Spinal cord (tissue), 9 donors: ENCODE measurements at regions not wholly inside any gene's neighbourhood (a gene's known extent, or its start where the extent isn't known, plus 50 kb on each side); places are given as distances from the start of the nearest gene placed in this dataset.

Experiments used
- DNase-seq, 6 donors: peaks; one replicate each; pipeline versions ENCODE4 v3.0.0 to v3.0.0-alpha.2; 2013 to 2015; ENCODE audit warnings: low spot score in 6 of 6, low read depth in 4 of 6
- H3K27ac ChIP-seq: one replicate; pipeline ENCODE4 v1.5.1; 2013; ENCODE audit warnings: low read depth, low read length, control low read depth
- H3K27me3 ChIP-seq: one replicate; pipeline ENCODE4 v1.6.1; 2013; ENCODE audit warnings: low read length; ENCODE audit not compliant: control insufficient read depth, insufficient read depth
- H3K36me3 ChIP-seq: one replicate; pipeline ENCODE4 v1.6.1; 2013; ENCODE audit warnings: low read length; ENCODE audit not compliant: control insufficient read depth, insufficient read depth
- H3K4me1 ChIP-seq: one replicate; pipeline ENCODE4 v1.6.1; 2013; ENCODE audit warnings: low read length; ENCODE audit not compliant: control insufficient read depth, insufficient read depth
- H3K4me3 ChIP-seq: one replicate; pipeline ENCODE4 v1.5.1; 2013; ENCODE audit warnings: low read depth, low read length, control low read depth
- H3K9me3 ChIP-seq: one replicate; pipeline ENCODE4 v1.6.1; 2013; ENCODE audit warnings: low read length; ENCODE audit not compliant: control insufficient read depth, insufficient read depth
- WGBS: methylation state at CpG from one replicate; pipeline ENCODE4 v1.1.5; 2013; ENCODE audit warnings: missing lambda C conversion rate; ENCODE audit not compliant: insufficient coverage; 5-methylcytosine and 5-hydroxymethylcytosine counted together
- donor health status: healthy.

DNA sequence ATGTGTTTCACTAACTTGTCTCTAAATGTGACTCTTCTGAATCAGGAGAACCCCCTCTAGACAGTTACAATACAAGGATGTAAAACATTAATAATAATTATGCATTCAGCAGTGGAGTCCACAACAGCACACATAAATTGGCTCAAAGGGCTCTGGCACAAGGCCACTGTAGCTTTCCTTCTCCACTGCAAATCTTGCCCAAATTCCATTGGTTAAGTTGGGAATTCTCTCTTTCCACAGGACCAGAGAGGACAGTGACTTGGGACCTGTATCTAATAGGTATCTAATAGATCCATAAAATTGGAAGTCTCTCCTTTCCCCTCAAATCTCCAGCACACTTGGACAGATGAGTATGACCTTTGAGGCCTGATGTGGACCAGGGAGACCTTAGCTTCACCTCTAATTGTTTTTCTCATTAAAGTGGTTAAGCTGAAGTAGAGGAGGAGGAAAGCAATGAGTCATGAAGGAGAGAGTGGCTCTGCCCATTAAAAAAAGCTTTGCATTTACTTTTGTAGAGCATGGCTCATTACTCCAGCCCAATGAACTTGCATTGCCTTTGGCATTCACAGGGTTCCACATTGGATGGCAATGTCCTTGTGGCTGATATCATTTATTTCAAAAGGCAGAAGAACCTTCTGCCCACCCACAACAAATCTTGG, 72.3 kb upstream of the SH3RF1 start:
- Histone ChIP-seq H3K4me3 (no peak overlapping the region), H3K9me3 (no peaks in the 10 kb centered on the region), H3K27ac (no peak overlapping the region), H3K36me3 (no peaks in the 10 kb centered on the region), H3K4me1 (peaks cover 3% of the 10 kb centered on the region), H3K27me3 (no peaks in the 10 kb centered on the region)
- no peak for DNase-seq

DNA sequence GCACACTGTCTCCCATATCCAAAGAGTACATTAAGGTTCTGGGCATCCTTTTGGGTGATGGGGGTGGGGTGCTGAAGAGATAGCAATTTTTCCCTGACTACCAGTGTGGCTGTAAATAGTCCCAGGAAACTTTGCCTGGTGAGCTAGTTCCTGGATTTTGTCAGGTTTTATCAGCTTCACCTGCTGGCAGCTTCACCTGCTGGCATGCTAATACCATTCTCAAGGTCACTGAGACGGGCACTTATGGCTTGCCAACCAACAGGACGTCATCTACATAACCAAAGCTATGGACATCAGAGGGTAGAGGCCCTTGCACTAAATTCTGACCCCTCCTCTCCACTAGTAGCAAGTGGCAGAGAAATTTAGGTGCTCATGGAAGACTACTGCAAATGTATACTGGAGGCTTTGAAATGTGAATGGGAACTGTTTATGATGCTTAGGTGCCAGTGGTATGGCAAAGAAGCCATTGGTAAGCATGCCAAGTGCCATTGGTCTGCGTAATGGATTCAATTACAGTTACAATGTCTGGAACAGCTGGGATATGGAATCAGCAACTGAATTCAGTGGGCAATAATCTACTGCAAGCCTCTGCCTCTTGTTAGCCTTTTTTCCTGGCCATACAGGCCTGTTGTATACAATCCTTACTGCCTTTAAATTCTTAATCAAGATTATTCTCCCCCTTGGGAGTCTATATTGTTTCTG, 71.6 kb upstream of the SH3RF1 start:
- Histone ChIP-seq H3K9me3 (no peaks in the 10 kb centered on the region), H3K4me3 (no peak overlapping the region), H3K4me1 (peaks cover 3% of the 10 kb centered on the region), H3K27me3 (no peaks in the 10 kb centered on the region), H3K27ac (no peak overlapping the region), H3K36me3 (no peaks in the 10 kb centered on the region)
- DNase-seq = peak in 1 of 6 donors; percentile 31
- WGBS = 88% methylated on average over 1 of the region's 3 CpGs

DNA sequence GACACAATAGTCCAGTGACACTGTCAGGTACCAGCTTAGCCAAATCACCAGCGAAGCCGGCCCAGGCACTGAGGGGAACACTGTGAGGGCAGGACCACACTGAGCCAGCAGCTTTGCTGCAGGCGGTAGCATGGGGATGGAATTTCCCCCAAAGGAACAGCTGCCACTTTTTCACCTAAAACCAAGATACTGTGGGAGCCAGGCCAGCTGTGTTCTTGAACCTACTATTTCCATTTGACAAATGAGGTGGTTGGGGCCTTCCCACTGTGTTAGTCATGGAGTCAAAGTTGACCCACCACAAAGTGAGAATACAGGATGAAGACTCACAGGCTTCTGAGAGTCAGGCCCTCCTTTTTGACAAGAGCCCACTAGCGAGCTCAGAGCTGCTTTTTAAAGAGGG, 70.7 kb upstream of the SH3RF1 start:
- Histone ChIP-seq H3K9me3 (no peaks in the 10 kb centered on the region), H3K27me3 (no peaks in the 10 kb centered on the region), H3K4me3 (no peak overlapping the region), H3K4me1 (peaks cover 3% of the 10 kb centered on the region), H3K36me3 (no peaks in the 10 kb centered on the region), H3K27ac (no peak overlapping the region)
- DNase-seq = no peak
- 81% methylated on average over 3 of the region's 4 CpGs for WGBS

DNA sequence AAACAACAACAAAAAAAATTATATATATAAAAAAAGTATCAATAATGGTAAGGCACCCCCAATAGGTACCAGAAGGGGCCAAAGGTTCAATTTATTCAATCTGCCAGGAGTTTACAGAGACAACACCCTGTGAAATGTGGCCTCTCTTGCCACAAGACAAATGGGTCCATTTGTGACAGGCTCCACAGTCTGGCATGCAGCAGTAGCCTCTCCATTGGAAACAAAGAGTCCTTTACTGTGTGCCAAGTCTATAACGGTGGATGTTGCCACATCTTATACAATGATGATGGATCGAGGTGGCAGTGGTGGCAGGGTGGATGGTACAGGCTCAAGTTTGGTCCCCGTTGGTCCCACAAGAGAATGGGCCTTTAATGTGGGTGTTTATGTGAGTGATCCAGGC, 70.1 kb upstream of the SH3RF1 start:
- Histone ChIP-seq H3K27ac (no peak overlapping the region), H3K36me3 (no peaks in the 10 kb centered on the region), H3K9me3 (no peaks in the 10 kb centered on the region), H3K4me3 (no peak overlapping the region), H3K4me1 (peaks cover 3% of the 10 kb centered on the region), H3K27me3 (no peaks in the 10 kb centered on the region)
- WGBS = 51% methylated on average over 3 of the region's 3 CpGs
- DNase-seq = no peak

DNA sequence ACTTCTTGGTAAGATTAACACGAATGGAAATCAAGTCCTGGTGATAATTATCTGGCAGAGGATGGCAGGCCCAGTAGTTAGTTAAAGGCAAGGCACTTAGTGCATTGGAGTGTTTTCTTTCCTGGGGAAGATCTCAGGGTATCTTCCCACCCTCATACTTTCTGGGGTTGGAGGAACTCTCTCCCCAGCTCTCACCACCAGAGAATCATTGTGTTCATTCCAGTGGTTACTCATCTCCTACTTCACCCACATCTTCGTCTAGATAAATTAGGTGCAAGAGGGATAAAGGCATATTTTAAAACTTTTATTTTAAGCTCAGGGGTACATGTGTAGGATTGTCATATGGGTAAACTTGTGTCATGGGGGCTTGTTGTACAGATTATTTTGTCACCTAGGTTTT, 67.5 kb upstream of the SH3RF1 start:
- no peaks in the 10 kb centered on the region for H3K36me3 ChIP-seq
- no peak overlapping the region for H3K27ac ChIP-seq
- DNase-seq = no peak
- no peak overlapping the region for H3K4me3 ChIP-seq
- no peaks in the 10 kb centered on the region for H3K9me3 ChIP-seq
- H3K4me1 ChIP-seq = no peaks in the 10 kb centered on the region
- no CpG with 5 or more reads among the region's 2 CpGs for WGBS
- H3K27me3 ChIP-seq = no peaks in the 10 kb centered on the region

DNA sequence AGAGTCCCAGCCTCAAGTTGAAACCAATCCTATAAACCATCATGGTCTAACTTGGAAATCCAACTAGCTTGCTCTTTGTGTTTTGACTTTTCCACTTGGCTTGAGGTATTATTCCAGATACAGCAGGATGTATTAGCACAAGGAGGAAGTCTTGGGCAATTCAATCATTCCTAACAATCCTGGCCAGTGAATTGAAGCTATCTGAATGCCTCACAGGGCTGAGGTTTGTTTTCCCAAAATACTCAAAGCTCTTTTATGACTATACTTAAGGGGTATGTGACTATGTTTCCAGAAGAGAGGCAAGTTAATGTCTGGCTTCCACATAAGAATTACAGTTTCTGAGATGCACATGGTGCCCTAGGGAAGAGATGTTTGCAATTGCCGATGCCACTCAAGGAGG, 66.8 kb upstream of the SH3RF1 start:
- H3K9me3 ChIP-seq = no peaks in the 10 kb centered on the region
- H3K4me1 ChIP-seq = no peaks in the 10 kb centered on the region
- no peaks in the 10 kb centered on the region for H3K27me3 ChIP-seq
- H3K4me3 ChIP-seq = no peak overlapping the region
- no peaks in the 10 kb centered on the region for H3K36me3 ChIP-seq
- WGBS = 100% methylated on average over 1 of the region's 1 CpG
- DNase-seq = no peak
- H3K27ac ChIP-seq = no peak overlapping the region

DNA sequence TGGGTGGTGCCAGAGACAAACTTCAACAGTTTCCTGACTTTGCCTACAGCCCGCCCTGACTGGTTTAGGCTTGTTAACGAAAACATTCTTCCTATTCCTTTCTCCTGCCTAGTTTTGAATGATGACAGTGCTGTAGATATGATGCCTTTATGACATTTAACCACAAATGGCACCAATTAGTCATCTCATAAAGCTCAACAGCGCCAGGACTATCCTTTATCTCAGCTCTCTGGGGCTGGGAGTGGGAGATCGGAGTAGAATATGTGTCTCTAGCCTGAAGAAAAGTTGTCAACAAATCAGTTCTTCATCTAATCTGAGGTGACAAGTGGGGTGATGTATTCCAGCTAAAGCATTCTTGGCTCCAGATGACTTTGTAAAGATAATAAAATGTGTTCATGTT, 64.6 kb upstream of the SH3RF1 start:
- Histone ChIP-seq H3K36me3 (no peaks in the 10 kb centered on the region), H3K4me1 (no peaks in the 10 kb centered on the region), H3K9me3 (no peaks in the 10 kb centered on the region), H3K4me3 (no peak overlapping the region), H3K27me3 (no peaks in the 10 kb centered on the region), H3K27ac (no peak overlapping the region)
- WGBS = no CpG with 5 or more reads among the region's 4 CpGs
- DNase-seq = peak in 1 of 6 donors; percentile 10

DNA sequence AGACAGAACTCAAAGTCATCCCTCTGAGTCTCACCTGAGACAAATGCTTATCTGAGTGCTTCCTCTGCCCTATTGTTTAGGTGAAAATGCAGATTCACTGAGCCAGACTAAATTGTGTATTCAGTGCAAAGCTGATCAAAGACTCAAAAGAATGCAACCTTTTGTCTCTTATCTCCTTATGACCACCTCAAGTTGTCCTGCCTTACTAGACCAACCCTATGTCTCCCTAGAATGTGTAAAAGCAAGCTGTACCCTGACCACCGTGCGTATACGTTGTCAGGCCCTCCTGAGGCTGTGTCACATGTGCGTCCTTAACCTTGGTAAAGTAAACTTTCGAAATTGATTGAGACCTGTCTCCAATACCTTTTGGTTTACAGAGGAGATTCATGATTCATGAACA, 63.6 kb upstream of the SH3RF1 start:
- WGBS = 69% methylated on average over 4 of the region's 5 CpGs
- Histone ChIP-seq H3K4me1 (no peaks in the 10 kb centered on the region), H3K27me3 (no peaks in the 10 kb centered on the region), H3K27ac (no peak overlapping the region), H3K36me3 (no peaks in the 10 kb centered on the region), H3K9me3 (no peaks in the 10 kb centered on the region), H3K4me3 (no peak overlapping the region)
- no peak for DNase-seq

DNA sequence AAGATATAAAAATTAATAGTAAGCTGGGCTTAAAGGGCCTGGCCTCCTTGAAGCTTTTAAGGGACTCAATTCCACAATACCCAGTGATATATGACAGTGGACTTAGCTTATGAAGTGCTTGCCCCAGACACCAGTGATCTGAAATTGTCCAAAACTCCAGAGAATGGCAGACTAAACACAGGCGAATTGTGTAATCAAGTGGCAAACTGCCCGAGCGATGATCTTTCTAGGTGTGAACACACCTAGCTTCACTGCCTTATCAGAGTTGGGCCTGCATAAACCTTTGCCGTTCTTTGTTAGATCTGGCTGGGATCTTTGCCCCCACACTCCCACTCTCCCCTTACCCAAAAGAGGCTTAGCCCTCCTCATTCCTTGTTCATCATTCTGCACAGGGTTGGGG, 62.5 kb upstream of the SH3RF1 start:
- Histone ChIP-seq H3K4me3 (no peak overlapping the region), H3K27me3 (no peaks in the 10 kb centered on the region), H3K36me3 (no peaks in the 10 kb centered on the region), H3K27ac (no peak overlapping the region), H3K4me1 (no peaks in the 10 kb centered on the region), H3K9me3 (no peaks in the 10 kb centered on the region)
- DNase-seq = no peak
- WGBS = 96% methylated on average over 4 of the region's 4 CpGs

DNA sequence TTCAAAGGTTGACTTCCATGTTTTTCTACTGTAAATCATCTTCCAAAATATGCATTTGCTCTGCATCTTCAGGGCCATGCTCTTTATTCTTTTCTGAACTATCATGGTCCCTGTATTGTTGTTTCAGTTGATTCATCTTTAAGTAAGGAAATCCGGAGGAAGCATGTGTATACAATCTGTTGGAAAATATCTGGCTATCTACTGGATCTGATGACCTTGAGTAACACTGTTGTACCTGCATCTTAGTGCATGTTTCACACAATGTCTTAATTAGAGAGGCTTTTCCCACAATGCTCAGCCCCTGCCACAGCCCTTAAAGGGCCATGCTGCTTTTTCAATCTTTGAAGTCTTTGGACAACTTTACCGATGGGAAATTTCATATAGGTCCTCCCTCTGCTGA, 61.8 kb upstream of the SH3RF1 start:
- Histone ChIP-seq H3K4me3 (no peak overlapping the region), H3K27ac (no peak overlapping the region), H3K4me1 (no peaks in the 10 kb centered on the region), H3K36me3 (no peaks in the 10 kb centered on the region), H3K9me3 (no peaks in the 10 kb centered on the region), H3K27me3 (no peaks in the 10 kb centered on the region)
- WGBS = 100% methylated on average over 1 of the region's 2 CpGs
- DNase-seq = no peak
